ENCODE measurements at regions not wholly inside any gene's neighbourhood (a gene's known extent, or its start where the extent isn't known, plus 50 kb on each side); places are given as distances from the start of the nearest gene placed in this dataset.
"Not testable (repeated sequence)": the region's sequence is repeated elsewhere in the genome, so short reads cannot be mapped to it uniquely, and the experiment has no call there.

GRCh38 chr10:129071411-129071810, 395.6 kb upstream of the MGMT start:
- DNase-seq, result not testable (repeated sequence)

- DNase-seq, result no peak
Observed at GRCh38 chr10:129074939-129075338, 392.1 kb upstream of the MGMT start.

- DNase-seq, result no peak
Observed at GRCh38 chr10:129075508-129075907, 391.5 kb upstream of the MGMT start.

- DNase-seq, result no peak
Observed at GRCh38 chr10:129075927-129076326, 391.1 kb upstream of the MGMT start.

GRCh38 chr10:129078346-129078745, 388.7 kb upstream of the MGMT start:
- no peak for DNase-seq

GRCh38 chr10:129078746-129079145, 388.3 kb upstream of the MGMT start:
- DNase-seq, result no peak

GRCh38 chr10:129079705-129080104, 387.3 kb upstream of the MGMT start:
- no peak for DNase-seq

GRCh38 chr10:129085811-129086210, 381.2 kb upstream of the MGMT start:
- no peak for DNase-seq

GRCh38 chr10:129089341-129089740, 377.7 kb upstream of the MGMT start:
- no peak for DNase-seq

GRCh38 chr10:129090165-129090564, 376.9 kb upstream of the MGMT start:
- no peak for DNase-seq

- DNase-seq, result no peak
Observed at GRCh38 chr10:129090618-129091366, 376.2 kb upstream of the MGMT start.

GRCh38 chr10:129093641-129094040, 373.4 kb upstream of the MGMT start:
- DNase-seq, result no peak

GRCh38 chr10:129094233-129094632, 372.8 kb upstream of the MGMT start:
- no peak for DNase-seq

- no peak for DNase-seq
Observed at GRCh38 chr10:129094861-129095260, 372.2 kb upstream of the MGMT start.

GRCh38 chr10:129095680-129096064, 371.4 kb upstream of the MGMT start:
- no peak for DNase-seq

- no peak for DNase-seq
Observed at GRCh38 chr10:129096065-129096984, 370.7 kb upstream of the MGMT start.

- DNase-seq, result no peak
Observed at GRCh38 chr10:129097776-129098330, 369.2 kb upstream of the MGMT start.

GRCh38 chr10:129098517-129098916, 368.5 kb upstream of the MGMT start:
- no peak for DNase-seq

- DNase-seq, result no peak
Observed at GRCh38 chr10:129099486-129099885, 367.6 kb upstream of the MGMT start.

GRCh38 chr10:129099992-129100391, 367.0 kb upstream of the MGMT start:
- no peak for DNase-seq

- DNase-seq, result no peak
Observed at GRCh38 chr10:129101232-129101980, 365.6 kb upstream of the MGMT start.

- no peak for DNase-seq
Observed at GRCh38 chr10:129102906-129103693, 363.9 kb upstream of the MGMT start.
